Cardiac fibroblast (primary cell): ENCODE measurements at regions not wholly inside any gene's neighbourhood (a gene's known extent, or its start where the extent isn't known, plus 50 kb on each side); places are given as distances from the start of the nearest gene placed in this dataset.

ENCODE experiments used
- DNase-seq, 2 donors: peaks; one replicate each; pipeline versions ENCODE4 v3.0.0 to v3.0.0-alpha.2; 2010; ENCODE audit warnings: low read depth in 2 of 2
- H3K4me3 ChIP-seq, 2 donors: replicated peaks in 1 of 2; 1 replicate in 1 of 2; 2 replicates in 1 of 2; pipeline ENCODE4 v1.5.1; 2011; ENCODE audit warnings: low read depth in 2 of 2, low read length in 2 of 2, mild to moderate bottlenecking in 2 of 2, moderate library complexity in 1 of 2
- TF ChIP-seq, protein P1 (sequence below): IDR thresholded peaks from one replicate; pipeline ENCODE4 v1.5.1; 2011; ENCODE audit warnings: low read depth, mild to moderate bottlenecking, low read length, inconsistent platforms

DNA sequence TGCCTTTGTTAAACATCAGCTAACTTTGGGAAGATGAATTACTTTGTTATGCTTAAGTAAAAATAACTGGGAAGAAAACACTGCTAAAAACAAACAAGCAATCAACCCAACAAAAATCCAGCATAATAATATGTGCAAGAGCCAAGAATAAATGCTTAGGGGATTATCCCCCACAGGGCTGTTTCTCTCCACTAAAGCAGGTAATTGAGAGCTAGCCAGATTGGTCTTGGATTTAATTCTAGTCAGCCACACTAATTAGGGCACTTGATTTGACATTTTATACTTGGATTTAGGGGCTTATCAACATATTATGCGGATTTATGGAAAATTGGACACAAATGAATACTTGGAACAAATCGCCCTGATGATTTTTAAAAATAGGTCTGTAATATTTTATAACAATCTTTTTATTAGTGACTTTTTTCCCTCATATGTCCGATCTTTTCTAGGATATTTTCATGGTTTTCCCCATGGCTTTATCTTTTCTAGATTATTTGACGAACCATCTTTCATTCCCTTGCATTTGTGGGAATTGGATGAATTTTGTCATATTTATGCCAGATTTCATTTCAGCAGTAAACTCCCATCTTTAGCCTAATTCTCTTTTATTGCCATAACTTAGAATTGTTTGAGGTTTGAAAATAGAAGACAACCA, 199.1 kb upstream of the NXPH2 start:
- H3K4me3 ChIP-seq: no peak overlapping the region
- no peak for DNase-seq
- TF ChIP-seq, protein P1, sequence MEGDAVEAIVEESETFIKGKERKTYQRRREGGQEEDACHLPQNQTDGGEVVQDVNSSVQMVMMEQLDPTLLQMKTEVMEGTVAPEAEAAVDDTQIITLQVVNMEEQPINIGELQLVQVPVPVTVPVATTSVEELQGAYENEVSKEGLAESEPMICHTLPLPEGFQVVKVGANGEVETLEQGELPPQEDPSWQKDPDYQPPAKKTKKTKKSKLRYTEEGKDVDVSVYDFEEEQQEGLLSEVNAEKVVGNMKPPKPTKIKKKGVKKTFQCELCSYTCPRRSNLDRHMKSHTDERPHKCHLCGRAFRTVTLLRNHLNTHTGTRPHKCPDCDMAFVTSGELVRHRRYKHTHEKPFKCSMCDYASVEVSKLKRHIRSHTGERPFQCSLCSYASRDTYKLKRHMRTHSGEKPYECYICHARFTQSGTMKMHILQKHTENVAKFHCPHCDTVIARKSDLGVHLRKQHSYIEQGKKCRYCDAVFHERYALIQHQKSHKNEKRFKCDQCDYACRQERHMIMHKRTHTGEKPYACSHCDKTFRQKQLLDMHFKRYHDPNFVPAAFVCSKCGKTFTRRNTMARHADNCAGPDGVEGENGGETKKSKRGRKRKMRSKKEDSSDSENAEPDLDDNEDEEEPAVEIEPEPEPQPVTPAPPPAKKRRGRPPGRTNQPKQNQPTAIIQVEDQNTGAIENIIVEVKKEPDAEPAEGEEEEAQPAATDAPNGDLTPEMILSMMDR: no peak

DNA sequence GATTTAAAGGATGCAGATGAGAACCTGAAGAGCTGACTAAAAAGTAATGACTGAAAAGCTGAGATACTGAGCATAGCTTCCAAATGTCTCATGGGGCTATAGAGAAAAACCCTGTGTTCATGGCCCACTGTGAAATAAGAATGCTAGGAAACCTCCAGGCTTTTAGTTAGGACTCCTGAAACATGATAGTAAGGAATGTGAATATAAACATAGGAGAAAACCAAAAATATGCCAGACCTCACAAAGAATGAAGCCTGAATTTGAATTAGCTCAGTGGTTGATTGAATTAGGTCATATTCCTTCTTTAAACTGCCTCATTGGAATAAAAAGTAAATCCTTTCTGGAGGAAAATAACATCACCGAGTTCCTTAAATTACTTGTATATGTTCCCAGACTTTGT, 194.5 kb upstream of the NXPH2 start:
- DNase-seq: no peak
- TF ChIP-seq, protein P1: no peak
- H3K4me3 ChIP-seq: no peak overlapping the region

DNA sequence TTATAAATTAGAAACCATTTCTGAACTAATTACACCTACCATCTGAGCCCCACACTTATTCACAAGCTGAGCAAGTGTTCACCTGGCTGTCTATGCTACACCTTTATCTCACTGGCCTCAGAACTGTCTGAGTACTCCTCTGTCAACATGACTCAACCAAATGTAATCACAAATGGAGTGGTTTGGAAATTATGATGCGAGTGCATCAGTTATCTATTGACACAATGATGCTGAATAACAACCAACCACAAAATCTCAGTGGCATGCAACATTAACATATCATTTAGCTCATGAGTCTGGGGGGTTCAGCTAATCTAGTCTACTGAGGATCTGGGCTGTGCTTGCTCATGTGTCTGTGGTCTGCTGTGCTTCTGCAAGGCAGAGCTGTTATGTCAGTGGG, 184.2 kb upstream of the NXPH2 start:
- H3K4me3 ChIP-seq: no peak overlapping the region
- no peak for DNase-seq
- TF ChIP-seq, protein P1: no peak

DNA sequence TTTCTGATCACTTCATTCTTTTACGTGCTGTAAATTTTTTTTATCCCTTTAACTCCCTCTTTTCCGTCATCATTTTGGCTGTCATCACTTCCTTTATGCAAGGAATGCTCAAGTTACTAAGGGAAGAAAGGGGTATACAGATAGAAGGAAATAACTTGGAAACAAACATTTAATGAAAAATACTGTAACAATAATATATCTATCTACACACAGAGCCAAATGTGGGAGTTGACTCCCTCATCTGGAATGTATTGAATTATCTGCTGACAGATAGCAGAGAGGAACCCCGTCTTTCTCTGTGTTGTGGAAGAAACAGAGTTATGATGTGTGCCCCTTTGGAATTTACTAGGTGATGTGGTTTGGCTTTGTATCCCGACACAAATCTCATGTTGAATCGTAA, 182.5 kb upstream of the NXPH2 start:
- TF ChIP-seq, protein P1: no peak
- no peak overlapping the region for H3K4me3 ChIP-seq
- peak in 1 of 2 donors; percentile 3 for DNase-seq

DNA sequence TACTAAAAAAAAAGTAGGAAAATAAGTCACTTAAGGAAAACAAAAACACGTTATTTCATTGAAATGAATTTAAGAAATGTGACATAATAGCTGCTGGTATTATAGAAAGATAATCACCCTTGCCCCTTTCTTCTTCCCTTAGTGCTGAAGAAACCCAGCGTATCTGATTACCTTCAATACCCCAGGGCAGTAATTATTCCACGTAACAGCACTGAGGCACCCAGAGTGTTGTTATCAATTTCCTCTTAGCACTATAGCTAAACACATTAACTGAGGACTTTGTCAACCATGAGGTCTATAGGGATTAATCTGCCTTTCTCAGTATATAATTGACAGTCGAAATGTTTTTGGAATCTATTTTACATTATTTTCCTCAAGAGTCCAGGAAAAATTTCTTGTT, 180.0 kb upstream of the NXPH2 start:
- TF ChIP-seq, protein P1: no peak
- H3K4me3 ChIP-seq: no peak overlapping the region
- DNase-seq: no peak

DNA sequence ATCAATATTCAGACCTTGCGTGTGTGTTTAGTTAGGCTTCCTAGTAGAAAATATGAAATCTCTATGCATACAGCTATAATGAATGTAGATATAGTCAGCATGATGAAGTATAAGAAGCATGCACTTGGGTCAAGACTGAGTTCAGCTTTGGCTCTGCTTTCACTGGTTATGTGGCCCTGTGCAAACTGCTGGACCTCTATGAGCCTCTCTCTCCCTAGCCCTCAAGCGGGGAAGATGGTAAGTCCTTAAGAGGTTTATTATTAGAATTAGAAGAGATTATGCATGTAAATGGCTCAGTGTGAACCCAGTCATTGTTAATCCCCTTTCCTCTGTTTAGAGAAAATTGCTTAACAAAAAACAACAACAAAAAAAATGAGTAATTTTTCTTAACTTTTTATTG, 178.8 kb upstream of the NXPH2 start:
- TF ChIP-seq, protein P1: no peak
- no peak for DNase-seq
- H3K4me3 ChIP-seq: no peak overlapping the region

DNA sequence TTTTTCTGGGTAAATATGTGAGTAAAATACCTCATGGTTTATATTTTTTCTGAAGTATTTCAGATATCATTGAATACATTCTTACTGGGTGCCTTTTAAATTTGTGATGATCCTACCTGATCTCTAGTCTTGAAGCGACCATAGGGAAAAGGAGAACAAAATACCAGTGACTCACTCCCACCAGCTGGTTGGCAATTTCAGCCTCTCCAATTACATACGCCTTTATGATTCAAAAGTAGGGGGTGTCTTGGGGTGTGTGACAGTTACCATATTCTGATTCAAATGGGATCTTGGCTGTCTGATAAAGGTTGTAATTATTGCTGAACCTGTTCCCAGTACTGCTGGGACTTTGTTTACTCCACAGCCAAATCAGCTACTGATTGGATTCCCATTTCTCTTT, 175.9 kb upstream of the NXPH2 start:
- no peak for DNase-seq
- TF ChIP-seq, protein P1: no peak
- H3K4me3 ChIP-seq: no peak overlapping the region
